ENCODE measurements at regions not wholly inside any gene's neighbourhood (a gene's known extent, or its start where the extent isn't known, plus 50 kb on each side); places are given as distances from the start of the nearest gene placed in this dataset.

GRCh38 chr10:76667408-76668370, 969.9 kb downstream of the KCNMA1 start:
- TF ChIP-seq CTCF (IDR thresholded peaks at IDR 0.05) (no peak), EP300 (IDR thresholded peaks at IDR 0.05) (no peak), POLR2A (IDR thresholded peaks at IDR 0.05) (no peak), POLR2AphosphoS5 (IDR thresholded peaks at IDR 0.05) (peak in 1 of 3 donors; percentile 27)
